A549 (cell line): ENCODE measurements at regions not wholly inside any gene's neighbourhood (a gene's known extent, or its start where the extent isn't known, plus 50 kb on each side); places are given as distances from the start of the nearest gene placed in this dataset.

Experiments
- ATAC-seq, 2 experiments: fragments of 200-7000 bp in 1 of 2; fragments of >200 bp in 1 of 2; cut with Nextera tagmentation in 1 of 2; cut with Tn5 transposase in 1 of 2; 3 replicates each; pipeline versions ENCODE4 v1.8.0 to v1.9.1; 2018 to 2020; ENCODE audit warnings: mild to moderate bottlenecking in 1 of 2, moderate library complexity in 1 of 2
- CTCF ChIA-PET: fragments of 300-600 bp; sonication (Branson Sonifier 250); formaldehyde crosslinking; extraction: SDS; loops from one replicate; lab custom pipeline; 2021; ENCODE audit warnings: antibody characterized with exemption, inconsistent platforms; lab: Yijun Ruan, JAX
- POLR2A ChIA-PET: fragments of 350-600 bp; formaldehyde crosslinking; extraction: SDS; loops from one replicate; lab custom pipeline; 2021; ENCODE audit warnings: antibody characterized with exemption, inconsistent platforms; lab: Yijun Ruan, JAX
- DNase-seq, 2 experiments: peaks; one replicate each; pipeline versions ENCODE4 v3.0.0 to v3.0.0-alpha.2; 2011 to 2016; ENCODE audit warnings: low read depth in 1 of 2, low spot score in 1 of 2
- FAIRE-seq: peaks from 2 replicates; lab custom pipeline; 2011; peaks lifted over from hg19 to GRCh38; lab: Jason Lieb, UNC
- H3K27ac ChIP-seq, 2 experiments: fragments of >200 bp; sonication (Bioruptor Twin); formaldehyde crosslinking; 3 replicates each; pipeline ENCODE4 v1.5.1; 2016 to 2017
- H3K4me1 ChIP-seq: fragments of >200 bp; sonication (Bioruptor Twin); formaldehyde crosslinking; 3 replicates; pipeline ENCODE4 v1.6.1; 2016
- H3K4me2 ChIP-seq: fragments of >200 bp; sonication (Bioruptor Twin); formaldehyde crosslinking; 3 replicates; pipeline ENCODE4 v1.6.1; 2016
- H3K4me3 ChIP-seq: fragments of >200 bp; sonication (Bioruptor Twin); formaldehyde crosslinking; 3 replicates; pipeline ENCODE4 v1.5.1; 2016
- H3K9me3 ChIP-seq: fragments of >200 bp; sonication (Bioruptor Twin); formaldehyde crosslinking; 3 replicates; pipeline ENCODE4 v1.6.1; 2016
- BHLHE40 ChIP-seq: IDR thresholded peaks from 2 replicates; pipeline ENCODE4 v1.6.1; 2012; ENCODE audit warnings: low read depth, low read length, inconsistent platforms
- CBX8 ChIP-seq: fragments of 200-600 bp; sonication (generic); IDR thresholded peaks from 2 replicates; pipeline ENCODE4 v1.6.1; 2016
- CEBPB ChIP-seq, 2 experiments: fragments of >200 bp in 1 of 2; sonication (Bioruptor Twin) in 1 of 2; formaldehyde crosslinking in 1 of 2; IDR thresholded peaks; 2 replicates each; pipeline ENCODE4 v1.6.1; 2012 to 2016
- CHD2 ChIP-seq: fragments of 150-350 bp; IDR thresholded peaks from 2 replicates; pipeline ENCODE4 v1.6.1; 2014; ENCODE audit warnings: low read length; ENCODE audit not compliant: partially characterized antibody
- CTCF ChIP-seq: fragments of >200 bp; sonication (Bioruptor Twin); formaldehyde crosslinking; IDR thresholded peaks from 3 replicates; pipeline ENCODE4 v1.5.1; 2016
- E2F6 ChIP-seq: IDR thresholded peaks from 2 replicates; pipeline ENCODE4 v1.6.1; 2012; ENCODE audit warnings: low read depth, borderline replicate concordance
- EHF ChIP-seq: fragments of 250-450 bp; sonication (Bioruptor Pico); IDR thresholded peaks from 2 replicates; pipeline ENCODE4 v1.5.0; 2020; ENCODE audit warnings: mild to moderate bottlenecking
- EP300 ChIP-seq, 2 experiments: fragments of >200 bp; sonication (Bioruptor Twin); formaldehyde crosslinking; IDR thresholded peaks; 2 replicates in 1 of 2; 3 replicates in 1 of 2; pipeline ENCODE4 v1.6.1; 2016 to 2017
- FOXS1 ChIP-seq: fragments of 250-450 bp; sonication (Bioruptor Pico); IDR thresholded peaks from 2 replicates; pipeline ENCODE4 v1.5.0; 2020; ENCODE audit warnings: mild to moderate bottlenecking, moderate library complexity
- HDAC2 ChIP-seq: fragments of 200-600 bp; sonication (generic); IDR thresholded peaks from 2 replicates; pipeline ENCODE4 v1.6.1; 2016
- HES2 ChIP-seq: fragments of >200 bp; sonication (Bioruptor Twin); formaldehyde crosslinking; IDR thresholded peaks from 2 replicates; pipeline ENCODE4 v1.6.1; 2016
- HOXA7 ChIP-seq: fragments of 250-450 bp; sonication (Bioruptor Pico); IDR thresholded peaks from 2 replicates; pipeline ENCODE4 v1.5.0; 2020; ENCODE audit warnings: mild to moderate bottlenecking, moderate library complexity
- JUN ChIP-seq, 2 experiments: fragments of >200 bp; sonication (Bioruptor Twin); formaldehyde crosslinking; IDR thresholded peaks; 2 replicates in 1 of 2; 3 replicates in 1 of 2; pipeline ENCODE4 v1.6.1; 2016 to 2017
- JUNB ChIP-seq: fragments of >200 bp; sonication (Bioruptor Twin); formaldehyde crosslinking; IDR thresholded peaks from 2 replicates; pipeline ENCODE4 v1.6.1; 2016
- KDM1A ChIP-seq: fragments of 200-600 bp; sonication (generic); IDR thresholded peaks from 2 replicates; pipeline ENCODE4 v1.6.1; 2016; ENCODE audit warnings: low read depth, mild to moderate bottlenecking
- MAFK ChIP-seq: fragments of 450-650 bp; IDR thresholded peaks from 2 replicates; pipeline ENCODE4 v1.6.1; 2014; ENCODE audit not compliant: partially characterized antibody
- MAZ ChIP-seq: fragments of 150-350 bp; IDR thresholded peaks from 2 replicates; pipeline ENCODE4 v1.6.1; 2014; ENCODE audit warnings: antibody characterized with exemption, low read depth, low read length, borderline replicate concordance
- MYC ChIP-seq: IDR thresholded peaks from 2 replicates; pipeline ENCODE4 v1.6.1; 2012; ENCODE audit warnings: mild to moderate bottlenecking, inconsistent platforms, low read length, improper control_type of control experiment, borderline replicate concordance
- NFE2L2 ChIP-seq: fragments of 150-350 bp; conservative IDR thresholded peaks from 2 replicates; pipeline ENCODE4 v1.6.1; 2014; ENCODE audit warnings: low read length
- NR3C1 ChIP-seq: fragments of >200 bp; sonication (Bioruptor Twin); formaldehyde crosslinking; IDR thresholded peaks from 3 replicates; pipeline ENCODE4 v1.6.1; 2017
- PBX3 ChIP-seq: IDR thresholded peaks from 2 replicates; pipeline ENCODE4 v1.6.1; 2012
- POLR2A ChIP-seq: IDR thresholded peaks from 2 replicates; pipeline ENCODE4 v1.6.1; 2012; ENCODE audit warnings: mild to moderate bottlenecking, low read length
- POLR2AphosphoS2 ChIP-seq: conservative IDR thresholded peaks from 2 replicates; pipeline ENCODE4 v1.6.1; 2012; ENCODE audit warnings: low read length, improper control_type of control experiment, inconsistent platforms
- RAD21 ChIP-seq, 2 experiments: fragments of >200 bp in 1 of 2; sonication (Bioruptor Twin) in 1 of 2; formaldehyde crosslinking in 1 of 2; IDR thresholded peaks in 1 of 2; conservative IDR thresholded peaks in 1 of 2; 2 replicates in 1 of 2; 3 replicates in 1 of 2; pipeline ENCODE4 v1.6.1; 2012 to 2018; ENCODE audit warnings: inconsistent platforms in 1 of 2
- REST ChIP-seq: fragments of 200-600 bp; sonication (generic); IDR thresholded peaks from 2 replicates; pipeline ENCODE4 v1.6.1; 2016; ENCODE audit warnings: antibody characterized with exemption, mild to moderate bottlenecking, moderate library complexity
- RFX5 ChIP-seq: fragments of 450-650 bp; IDR thresholded peaks from 2 replicates; pipeline ENCODE4 v1.7.1; 2014; ENCODE audit warnings: antibody characterized with exemption, mild to moderate bottlenecking, moderate library complexity
- RNF2 ChIP-seq: fragments of 200-600 bp; sonication (generic); IDR thresholded peaks from 2 replicates; pipeline ENCODE4 v1.6.1; 2016; ENCODE audit warnings: low read depth, mild to moderate bottlenecking, antibody characterized with exemption, moderate library complexity, borderline replicate concordance
- SMC3 ChIP-seq: fragments of >200 bp; sonication (Bioruptor Twin); formaldehyde crosslinking; IDR thresholded peaks from 3 replicates; pipeline ENCODE4 v1.6.1; 2018; ENCODE audit warnings: inconsistent platforms
- SREBF2 ChIP-seq: fragments of 450-650 bp; IDR thresholded peaks from 2 replicates; pipeline ENCODE4 v1.6.1; 2014; ENCODE audit warnings: mild to moderate bottlenecking, moderate library complexity
- TP53 ChIP-seq: fragments of 250-450 bp; sonication (Bioruptor Pico); IDR thresholded peaks from 2 replicates; pipeline ENCODE4 v1.5.0; 2021; ENCODE audit warnings: mild to moderate bottlenecking, moderate library complexity
- ZC3H11A ChIP-seq: fragments of 450-650 bp; IDR thresholded peaks from 2 replicates; pipeline ENCODE4 v1.6.1; 2014; ENCODE audit warnings: antibody characterized with exemption, mild to moderate bottlenecking
- WGBS: methylation state at CpG from one replicate; pipeline ENCODE4 v1.1.6; 2017; ENCODE audit errors: missing lambda C conversion rate; 5-methylcytosine and 5-hydroxymethylcytosine counted together

- TF ChIP-seq ZC3H11A (no peak), HOXA7 (CRISPR knock-in tag) (no peak), FOXS1 (CRISPR knock-in tag) (no peak), CHD2 (no peak), JUNB (no peak), REST (no peak), KDM1A (no peak), HDAC2 (no peak), BHLHE40 (no peak), NFE2L2 (no peak)
These were observed 255.0 kb downstream of the TBL1XR1 start (continued) for GRCh38 chr3:176942305-176942704.

DNA sequence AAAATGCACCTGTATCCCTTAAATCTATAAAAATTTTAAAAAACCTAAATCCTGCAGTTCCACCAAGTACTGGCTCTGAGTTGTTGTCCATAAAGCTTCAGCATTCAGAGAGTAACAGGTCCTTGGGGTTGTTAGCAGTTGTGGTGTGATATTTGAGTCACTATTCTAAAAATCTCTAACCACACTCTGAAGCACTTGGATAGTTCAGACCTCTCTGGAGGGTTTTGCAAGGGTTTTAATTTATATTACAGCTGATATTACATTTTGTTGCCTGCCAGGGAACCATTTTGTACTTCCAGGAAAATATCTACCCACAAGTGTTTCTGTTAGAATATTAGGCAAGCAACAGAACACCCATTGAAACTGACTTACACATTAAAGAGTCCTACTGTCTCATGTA lies 255.6 kb downstream of the TBL1XR1 start:
- ATAC-seq = no peak
- FAIRE-seq = no peak

GRCh38 chr3:176939022-176939817 lies 258.1 kb downstream of the TBL1XR1 start:
- Histone ChIP-seq H3K9me3 (no peaks in the 10 kb centered on the region), H3K4me1 (no peaks in the 10 kb centered on the region), H3K27ac (no peak overlapping the region), H3K4me2 (peak overlapping the region; percentile 77), H3K4me3 (no peak overlapping the region)
- POLR2A ChIA-PET = no interaction called here
- WGBS = 8% methylated on average over 10 of the region's 10 CpGs
- CTCF ChIA-PET = interaction anchor here (0.6 to 1.9 kb wide), 8 partner anchors 10 to 1331 kb away, joined by 3 to 14 read pairs (median 6); no protein-coding TSS in a partner anchor
- peak; percentile 90 to 94 for ATAC-seq
- DNase-seq = peak; percentile 43 to 69
- FAIRE-seq = peak; percentile 56
- TF ChIP-seq POLR2A (no peak), SMC3 (peak; percentile 62), CTCF (peak; percentile 75), RFX5 (no peak), CHD2 (no peak), EHF (CRISPR knock-in tag) (no peak), SREBF2 (no peak), HES2 (no peak), CEBPB (IDR thresholded peaks at IDR 0.05) (peak; percentile 70 to 86; a peak in 3 of 4 replicates), RAD21 (conservative IDR thresholded peaks at IDR 0.05 in 1 of 2, IDR thresholded peaks at IDR 0.05 in 1 of 2) (peak; percentile 76 to 82), MAFK (no peak), POLR2AphosphoS2 (no peak), RNF2 (no peak), HDAC2 (no peak)

More for the DNA sequence above, 255.6 kb downstream of the TBL1XR1 start:
- H3K4me2 ChIP-seq = no peak overlapping the region
- no peak for DNase-seq
- H3K4me1 ChIP-seq = no peaks in the 10 kb centered on the region
- H3K4me3 ChIP-seq = no peak overlapping the region
- TF ChIP-seq JUN (IDR thresholded peaks at IDR 0.05) (no peak), EP300 (IDR thresholded peaks at IDR 0.05) (no peak), ZC3H11A (no peak), POLR2AphosphoS2 (no peak), MYC (no peak), PBX3 (no peak), MAZ (no peak), TP53 (CRISPR knock-in tag) (no peak), CBX8 (no peak), E2F6 (no peak), NR3C1 (no peak)
- H3K9me3 ChIP-seq = no peaks in the 10 kb centered on the region
- ChIA-PET CTCF (interaction anchor here (1.2 to 1.4 kb wide), 2 partner anchors 17 to 69 kb away, joined by 3 to 4 read pairs; no protein-coding TSS in a partner anchor), POLR2A (no interaction called here)
- no peak overlapping the region for H3K27ac ChIP-seq
